RWPE2 (cell line): ENCODE measurements at regions not wholly inside any gene's neighbourhood (a gene's known extent, or its start where the extent isn't known, plus 50 kb on each side); places are given as distances from the start of the nearest gene placed in this dataset.
"Not testable (repeated sequence)": the region's sequence is repeated elsewhere in the genome, so short reads cannot be mapped to it uniquely, and the experiment has no call there.

Experiments used
- ATAC-seq: fragments of 200-7000 bp; cut with Tn5 transposase; 3 replicates; pipeline ENCODE4 v1.9.1; 2021; ENCODE audit warnings: low read depth
- DNase-seq: peaks from one replicate; pipeline ENCODE4 v3.0.0-alpha.2; 2020; ENCODE audit warnings: low spot score
- H3K27ac ChIP-seq: fragments of 450-650 bp; 2 replicates; pipeline ENCODE4 v1.5.1; 2017; ENCODE audit warnings: mild to moderate bottlenecking; ENCODE audit not compliant: poor library complexity, severe bottlenecking
- H3K27me3 ChIP-seq: fragments of 250-450 bp; sonication (Bioruptor Pico); 2 replicates; pipeline ENCODE4 v1.5.1; 2021; ENCODE audit warnings: mild to moderate bottlenecking, moderate library complexity; ENCODE audit not compliant: insufficient read depth, poor library complexity, severe bottlenecking
- H3K36me3 ChIP-seq: fragments of 250-450 bp; sonication (Bioruptor Pico); 2 replicates; pipeline ENCODE4 v1.5.1; 2020; ENCODE audit warnings: low read depth, mild to moderate bottlenecking, moderate library complexity
- H3K4me1 ChIP-seq: fragments of 250-450 bp; sonication (Bioruptor Pico); 2 replicates; pipeline ENCODE4 v1.5.1; 2021; ENCODE audit warnings: mild to moderate bottlenecking, moderate library complexity; ENCODE audit not compliant: insufficient read depth, poor library complexity, severe bottlenecking
- H3K4me3 ChIP-seq: fragments of 250-450 bp; sonication (Bioruptor Pico); 2 replicates; pipeline ENCODE4 v1.5.1; 2021; ENCODE audit warnings: mild to moderate bottlenecking, moderate library complexity; ENCODE audit not compliant: severe bottlenecking
- H3K9me3 ChIP-seq: fragments of 250-450 bp; sonication (Bioruptor Pico); 2 replicates; pipeline ENCODE4 v1.5.1; 2021; ENCODE audit warnings: mild to moderate bottlenecking, moderate library complexity; ENCODE audit not compliant: severe bottlenecking
- TF ChIP-seq, protein P1 (sequence below): fragments of 450-650 bp; IDR thresholded peaks from one replicate; pipeline ENCODE4 v1.5.1; 2017; ENCODE audit warnings: mild to moderate bottlenecking, moderate library complexity; ENCODE audit not compliant: poor library complexity, severe bottlenecking

- TF ChIP-seq, protein P1, sequence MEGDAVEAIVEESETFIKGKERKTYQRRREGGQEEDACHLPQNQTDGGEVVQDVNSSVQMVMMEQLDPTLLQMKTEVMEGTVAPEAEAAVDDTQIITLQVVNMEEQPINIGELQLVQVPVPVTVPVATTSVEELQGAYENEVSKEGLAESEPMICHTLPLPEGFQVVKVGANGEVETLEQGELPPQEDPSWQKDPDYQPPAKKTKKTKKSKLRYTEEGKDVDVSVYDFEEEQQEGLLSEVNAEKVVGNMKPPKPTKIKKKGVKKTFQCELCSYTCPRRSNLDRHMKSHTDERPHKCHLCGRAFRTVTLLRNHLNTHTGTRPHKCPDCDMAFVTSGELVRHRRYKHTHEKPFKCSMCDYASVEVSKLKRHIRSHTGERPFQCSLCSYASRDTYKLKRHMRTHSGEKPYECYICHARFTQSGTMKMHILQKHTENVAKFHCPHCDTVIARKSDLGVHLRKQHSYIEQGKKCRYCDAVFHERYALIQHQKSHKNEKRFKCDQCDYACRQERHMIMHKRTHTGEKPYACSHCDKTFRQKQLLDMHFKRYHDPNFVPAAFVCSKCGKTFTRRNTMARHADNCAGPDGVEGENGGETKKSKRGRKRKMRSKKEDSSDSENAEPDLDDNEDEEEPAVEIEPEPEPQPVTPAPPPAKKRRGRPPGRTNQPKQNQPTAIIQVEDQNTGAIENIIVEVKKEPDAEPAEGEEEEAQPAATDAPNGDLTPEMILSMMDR = no peak
- DNase-seq (no peak), ATAC-seq (no peak)
- H3K4me3 ChIP-seq = no peak overlapping the region
- H3K36me3 ChIP-seq = no peaks in the 10 kb centered on the region
- H3K4me1 ChIP-seq = no peaks in the 10 kb centered on the region
- peaks cover 14% of the 10 kb centered on the region for H3K27me3 ChIP-seq
- no peak overlapping the region for H3K27ac ChIP-seq
- no peaks in the 10 kb centered on the region for H3K9me3 ChIP-seq
Observed at GRCh38 chr17:73914536-73915274, 270.5 kb upstream of the SDK2 start.

DNA sequence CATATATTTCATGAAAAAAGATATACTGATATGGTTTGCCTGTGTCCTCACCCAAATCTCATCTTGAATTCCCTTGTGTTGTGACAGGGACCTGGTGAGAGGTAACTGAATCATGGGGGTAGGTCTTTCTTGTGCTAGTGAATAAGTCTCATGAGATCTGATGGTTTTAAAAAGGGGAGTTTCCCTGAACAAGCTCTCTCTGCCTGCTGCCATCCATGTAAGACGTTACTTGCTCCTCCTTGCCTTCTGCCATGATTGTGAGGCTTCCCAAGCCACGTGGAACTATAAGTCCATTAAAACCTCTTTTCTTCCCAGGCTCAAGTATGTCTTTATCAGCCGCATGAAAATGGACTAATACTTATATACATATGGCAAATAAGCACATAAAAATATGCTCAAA is 274.8 kb upstream of the SDK2 start:
- DNase-seq, H3K9me3 ChIP-seq, ATAC-seq, H3K27ac ChIP-seq, H3K4me1 ChIP-seq, H3K4me3 ChIP-seq, H3K36me3 ChIP-seq: not testable (repeated sequence)
- H3K27me3 ChIP-seq = peaks cover 27% of the 10 kb centered on the region

DNA sequence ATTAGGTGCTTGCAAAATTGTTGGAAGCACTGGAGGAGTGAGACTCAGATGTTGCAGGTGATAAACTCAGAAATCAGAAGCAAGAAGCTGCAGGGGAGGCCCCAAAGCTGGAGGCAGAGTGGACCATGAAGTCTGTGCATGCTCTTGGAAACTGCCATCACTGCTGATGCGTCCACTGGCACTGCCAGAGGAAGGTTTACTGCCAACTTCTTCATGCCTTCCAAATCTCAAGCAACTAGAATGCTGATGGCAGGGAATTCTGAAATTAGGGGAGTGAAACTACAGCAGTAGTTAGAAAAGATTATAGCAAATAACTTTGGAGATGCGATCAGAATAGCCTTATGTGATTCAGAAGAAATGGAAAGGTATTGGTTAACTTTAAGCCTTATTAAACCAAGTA is 277.1 kb upstream of the SDK2 start:
- no peak overlapping the region for H3K4me3 ChIP-seq
- no peaks in the 10 kb centered on the region for H3K4me1 ChIP-seq
- TF ChIP-seq, protein P1 = no peak
- peaks cover 37% of the 10 kb centered on the region for H3K27me3 ChIP-seq
- H3K36me3 ChIP-seq = no peaks in the 10 kb centered on the region
- ATAC-seq (no peak), DNase-seq (no peak)
- H3K27ac ChIP-seq = no peak overlapping the region
- no peaks in the 10 kb centered on the region for H3K9me3 ChIP-seq

DNA sequence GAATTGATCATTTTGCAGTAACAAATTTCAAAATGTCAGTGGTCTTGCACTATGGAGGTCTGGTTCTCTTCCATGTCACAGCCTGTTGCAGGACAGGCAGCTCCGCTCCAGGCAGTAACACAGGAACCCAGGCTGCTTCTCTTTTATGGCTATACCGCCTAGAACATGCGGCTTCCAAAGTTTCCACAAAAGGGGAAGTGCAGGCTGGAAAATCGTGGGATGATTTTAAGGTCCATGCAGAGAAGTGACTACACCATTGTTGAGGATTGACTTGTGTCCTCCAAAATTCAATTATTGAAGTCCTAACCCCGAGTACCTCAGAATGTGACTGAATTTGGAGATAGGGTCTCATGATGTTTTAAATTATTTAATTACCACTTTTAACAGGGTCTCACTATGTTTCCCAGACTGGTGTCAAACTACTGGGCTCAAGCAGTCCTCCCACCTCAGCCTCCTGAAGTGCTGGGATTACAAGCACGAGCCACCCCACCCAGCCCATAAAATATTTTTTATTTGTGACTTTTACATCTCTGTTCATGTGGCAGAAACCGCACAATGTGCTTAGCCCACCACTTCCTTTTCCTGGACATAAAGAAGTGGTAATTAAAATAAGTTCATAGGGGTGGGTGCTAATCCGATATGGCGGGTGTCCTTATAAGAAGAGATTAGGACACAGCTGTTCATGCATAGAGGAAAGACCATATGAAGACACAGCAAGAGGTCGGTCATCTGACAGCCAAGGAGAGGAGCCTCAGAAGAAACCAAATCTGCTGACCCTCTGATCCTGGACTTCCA is 279.2 kb upstream of the RPL38 start:
- no peak for ATAC-seq
- no peaks in the 10 kb centered on the region for H3K4me1 ChIP-seq
- TF ChIP-seq, protein P1 = no peak
- no peaks in the 10 kb centered on the region for H3K36me3 ChIP-seq
- no peak overlapping the region for H3K27ac ChIP-seq
- DNase-seq = no peak
- no peak overlapping the region for H3K4me3 ChIP-seq
- peaks cover 32% of the 10 kb centered on the region for H3K27me3 ChIP-seq
- peaks cover 5% of the 10 kb centered on the region for H3K9me3 ChIP-seq

DNA sequence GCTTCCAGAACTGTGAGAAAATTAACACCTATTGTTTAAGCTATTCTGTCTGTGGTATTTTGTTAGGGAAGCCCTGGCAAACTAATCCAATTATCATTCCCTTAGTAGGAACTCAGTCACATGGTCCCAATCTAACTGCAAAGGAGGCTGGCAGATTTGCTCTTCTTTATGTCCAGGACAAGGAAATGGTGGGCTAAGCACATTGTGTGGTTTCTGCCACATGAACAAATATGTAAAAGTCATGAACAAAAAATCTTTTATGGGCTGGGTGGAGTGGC is 278.6 kb upstream of the RPL38 start:
- TF ChIP-seq, protein P1 = no peak
- no peak overlapping the region for H3K27ac ChIP-seq
- H3K4me1 ChIP-seq = no peaks in the 10 kb centered on the region
- no peak for ATAC-seq
- H3K27me3 ChIP-seq = peaks cover 32% of the 10 kb centered on the region
- H3K9me3 ChIP-seq = peaks cover 5% of the 10 kb centered on the region
- H3K36me3 ChIP-seq = no peaks in the 10 kb centered on the region
- no peak for DNase-seq
- no peak overlapping the region for H3K4me3 ChIP-seq
